DOHH2 (cell line): ENCODE measurements at regions not wholly inside any gene's neighbourhood (a gene's known extent, or its start where the extent isn't known, plus 50 kb on each side); places are given as distances from the start of the nearest gene placed in this dataset.

Source experiments
- H3F3A ChIP-seq: fragments of 200-600 bp; sonication (generic), shearing (Covaris generic); 2 replicates; pipeline ENCODE4 v1.6.0; 2016; ENCODE audit warnings: antibody characterized with exemption, mild to moderate bottlenecking; ENCODE audit not compliant: control insufficient read depth, insufficient read depth
- H3K27ac ChIP-seq: fragments of 200-600 bp; sonication (generic); 2 replicates; pipeline ENCODE4 v1.5.1; 2014; ENCODE audit warnings: low read depth, mild to moderate bottlenecking, low read length, moderate library complexity
- H3K27me3 ChIP-seq: fragments of 200-600 bp; sonication (generic); 2 replicates; pipeline ENCODE4 v1.6.1; 2014; ENCODE audit warnings: mild to moderate bottlenecking, low read length, mixed read lengths; ENCODE audit not compliant: control insufficient read depth
- H3K36me3 ChIP-seq: fragments of 200-600 bp; sonication (generic); 2 replicates; pipeline ENCODE4 v1.6.1; 2014; ENCODE audit warnings: mild to moderate bottlenecking, low read length, moderate library complexity, mixed read lengths; ENCODE audit not compliant: control insufficient read depth
- H3K4me1 ChIP-seq: fragments of 200-600 bp; sonication (generic); 2 replicates; pipeline ENCODE4 v1.6.1; 2014; ENCODE audit warnings: mild to moderate bottlenecking, low read length, mixed read lengths; ENCODE audit not compliant: control insufficient read depth
- H3K4me2 ChIP-seq: fragments of 200-600 bp; sonication (generic); 2 replicates; pipeline ENCODE4 v1.6.0; 2014; ENCODE audit warnings: mild to moderate bottlenecking, low read length, moderate library complexity
- H3K4me3 ChIP-seq: fragments of 200-600 bp; sonication (generic); 2 replicates; pipeline ENCODE4 v1.5.1; 2014; ENCODE audit warnings: mild to moderate bottlenecking, low read length, mixed read lengths
- H3K79me2 ChIP-seq: fragments of 200-600 bp; sonication (generic); 2 replicates; pipeline ENCODE4 v1.6.1; 2014; ENCODE audit warnings: mild to moderate bottlenecking, low read length, mixed read lengths; ENCODE audit not compliant: control insufficient read depth
- H3K9me2 ChIP-seq: fragments of 200-600 bp; sonication (generic); replicated peaks from 2 replicates; pipeline ENCODE4 v1.6.1; 2014; ENCODE audit warnings: mild to moderate bottlenecking, low read length, mixed read lengths; ENCODE audit not compliant: control insufficient read depth
- H3K9me3 ChIP-seq: fragments of 200-600 bp; sonication (generic); 2 replicates; pipeline ENCODE4 v1.6.1; 2014; ENCODE audit warnings: antibody characterized with exemption, low read length, mixed read lengths; ENCODE audit not compliant: control insufficient read depth, insufficient read depth
- H4K20me1 ChIP-seq: fragments of 200-600 bp; sonication (generic); 2 replicates; pipeline ENCODE4 v1.6.0; 2014; ENCODE audit warnings: low read depth, mild to moderate bottlenecking, antibody characterized with exemption, low read length, moderate library complexity; ENCODE audit not compliant: control insufficient read depth, insufficient read depth
- CTCF ChIP-seq: fragments of 200-600 bp; sonication (generic); IDR thresholded peaks from one replicate; pipeline ENCODE4 v1.5.1; 2014; ENCODE audit warnings: antibody characterized with exemption, mild to moderate bottlenecking, low read depth, low read length; ENCODE audit not compliant: poor library complexity, severe bottlenecking
- EZH2phosphoT487 ChIP-seq: fragments of 200-600 bp; sonication (generic); IDR thresholded peaks from 2 replicates; pipeline ENCODE4 v1.6.1; 2017; ENCODE audit warnings: borderline replicate concordance, mild to moderate bottlenecking, antibody characterized with exemption, low read length, moderate library complexity, mixed read lengths

- peak overlapping the region; percentile 44; the same call in 1 of the 2 replicates for H3K4me3 ChIP-seq
- H3K9me2 ChIP-seq = no peaks in the 10 kb centered on the region; the same call in 1 of the 2 replicates
- peaks cover 16% of the 10 kb centered on the region for H3K4me1 ChIP-seq
- no peaks in the 10 kb centered on the region for H3K36me3 ChIP-seq
- no peaks in the 10 kb centered on the region for H3K27me3 ChIP-seq
- no peak overlapping the region for H3K27ac ChIP-seq
- TF ChIP-seq EZH2phosphoT487 = no peak
- no peak for TF ChIP-seq CTCF
- H3F3A ChIP-seq = no peaks in the 10 kb centered on the region
- no peaks in the 10 kb centered on the region for H4K20me1 ChIP-seq
- H3K4me2 ChIP-seq = no peak overlapping the region
- no peaks in the 10 kb centered on the region for H3K9me3 ChIP-seq
- H3K79me2 ChIP-seq = no peaks in the 10 kb centered on the region
Measured at GRCh38 chr1:115463347-115463746, 125.3 kb upstream of the NGF start.

GRCh38 chr1:115462566-115463076 is 124.6 kb upstream of the NGF start:
- Histone ChIP-seq H3K79me2 (no peaks in the 10 kb centered on the region), H3K27ac (peak overlapping the region; percentile 43), H3K4me3 (peak overlapping the region; percentile 44), H3K4me2 (peak overlapping the region; percentile 52), H3K27me3 (no peaks in the 10 kb centered on the region), H3K9me3 (no peaks in the 10 kb centered on the region), H3F3A (no peaks in the 10 kb centered on the region), H3K9me2 (no peaks in the 10 kb centered on the region; the same call in 1 of the 2 replicates), H3K36me3 (no peaks in the 10 kb centered on the region), H3K4me1 (peaks cover 16% of the 10 kb centered on the region), H4K20me1 (no peaks in the 10 kb centered on the region)
- no peak for TF ChIP-seq CTCF
- TF ChIP-seq EZH2phosphoT487 = no peak

- Histone ChIP-seq H3K27me3 (no peaks in the 10 kb centered on the region), H3K4me1 (peaks cover 16% of the 10 kb centered on the region), H4K20me1 (no peaks in the 10 kb centered on the region), H3K36me3 (no peaks in the 10 kb centered on the region), H3K4me3 (no peak overlapping the region), H3K79me2 (no peaks in the 10 kb centered on the region), H3K9me2 (no peaks in the 10 kb centered on the region; the same call in 1 of the 2 replicates), H3F3A (no peaks in the 10 kb centered on the region), H3K27ac (no peak overlapping the region), H3K9me3 (no peaks in the 10 kb centered on the region), H3K4me2 (no peak overlapping the region)
- TF ChIP-seq CTCF (no peak), EZH2phosphoT487 (no peak)
Measured at GRCh38 chr1:115461526-115461925, 123.5 kb upstream of the NGF start.
